OCI-LY1 (cell line): ENCODE measurements at regions not wholly inside any gene's neighbourhood (a gene's known extent, or its start where the extent isn't known, plus 50 kb on each side); places are given as distances from the start of the nearest gene placed in this dataset.

Experiments used
- CTCF ChIP-seq: fragments of 200-600 bp; sonication (generic), shearing (Covaris generic); IDR thresholded peaks from 2 replicates; pipeline ENCODE4 v1.5.1; 2017; ENCODE audit warnings: mild to moderate bottlenecking, antibody characterized with exemption, low read length, moderate library complexity, mixed read lengths
- EZH2 ChIP-seq: fragments of 200-600 bp; sonication (generic), shearing (Covaris generic); IDR thresholded peaks from 2 replicates; pipeline ENCODE4 v1.8.0; 2017; ENCODE audit warnings: borderline replicate concordance, mixed run types, mild to moderate bottlenecking, antibody characterized with exemption, low read length, moderate library complexity, mixed read lengths

- TF ChIP-seq CTCF = peak; percentile 48; the same call in 1 of the 2 replicates
- no peak for TF ChIP-seq EZH2
Observed at GRCh38 chr18:31241900-31242409, 76.0 kb upstream of the DSG1 start.
